ENCODE measurements at regions not wholly inside any gene's neighbourhood (a gene's known extent, or its start where the extent isn't known, plus 50 kb on each side); places are given as distances from the start of the nearest gene placed in this dataset.
"Not testable (repeated sequence)": the region's sequence is repeated elsewhere in the genome, so short reads cannot be mapped to it uniquely, and the experiment has no call there.

DNA sequence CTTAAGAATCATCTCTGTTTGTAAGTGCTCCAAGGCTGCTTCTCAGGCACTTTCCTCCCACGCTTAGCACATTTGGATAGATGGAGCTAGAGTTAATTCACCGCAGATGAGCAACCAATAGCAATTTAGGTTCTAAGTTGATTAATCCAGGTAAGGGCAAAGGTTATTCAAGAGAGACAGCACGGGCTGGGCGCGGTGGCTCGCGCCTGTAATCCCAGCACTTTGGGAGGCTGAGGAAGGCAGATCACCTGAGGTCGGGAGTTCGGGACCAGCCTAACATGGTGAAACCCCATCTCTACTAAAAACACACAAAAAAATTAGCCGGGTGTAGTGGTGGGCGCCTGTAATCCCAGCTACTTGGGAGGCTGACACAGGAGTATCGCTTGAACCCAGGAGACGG is 54.5 kb upstream of the UNC13C start:
- in situ Hi-C loops (cut with HindIII; ENCODE audit: low pct_ligation_motif_present, low sequenced_read_pairs); H3K4me3 ChIP-seq (ENCODE audit: low read depth, low read length); H3K27me3 ChIP-seq (replicated peaks); H3K27ac ChIP-seq; DNase-seq; H3K36me3 ChIP-seq (replicated peaks): not testable (repeated sequence)

DNA sequence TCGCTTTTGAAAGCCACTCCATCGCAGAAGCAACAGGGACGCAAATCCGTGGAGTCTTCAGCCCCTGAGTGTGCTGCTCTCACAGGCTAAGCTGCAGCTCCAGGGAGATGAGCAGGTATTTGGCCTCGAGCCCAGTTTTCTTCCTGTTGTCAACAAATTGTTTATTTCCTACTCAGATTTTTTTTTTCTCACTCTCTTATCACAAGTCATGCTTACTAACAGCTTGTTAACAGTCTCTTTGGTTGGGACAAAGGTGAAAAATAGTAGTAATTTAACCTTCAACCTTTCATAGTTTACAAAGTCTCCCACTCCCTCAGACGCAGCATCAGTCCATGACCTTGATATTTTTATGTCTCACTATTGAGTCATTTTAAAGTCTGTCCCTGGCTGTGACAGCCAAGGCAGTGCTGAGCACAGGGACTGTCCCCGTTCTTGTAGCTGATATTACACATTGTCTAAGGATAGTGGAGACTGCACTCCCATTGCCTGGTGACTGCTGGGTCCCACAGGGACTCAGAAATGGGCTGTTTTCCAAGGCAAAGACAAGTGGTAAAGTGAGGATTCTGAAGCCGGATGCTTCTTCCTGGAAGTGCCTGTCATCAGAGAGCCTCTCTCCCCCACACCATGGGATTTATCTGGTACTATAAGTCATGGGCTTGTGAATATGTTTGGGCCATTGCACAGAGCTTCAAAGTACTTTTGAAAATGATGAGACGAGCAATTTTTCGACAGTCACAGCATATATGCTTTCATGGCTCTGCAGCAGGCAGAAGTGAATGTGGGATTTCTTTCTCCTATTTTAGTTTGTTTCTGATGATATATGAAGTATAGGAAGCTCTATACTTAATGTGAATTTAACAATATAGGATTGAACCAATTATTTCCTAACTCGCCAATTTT is 59.8 kb upstream of the UNC13C start:
- no peaks in the 10 kb centered on the region for H3K27me3 ChIP-seq (replicated peaks)
- no peak for DNase-seq

DNA sequence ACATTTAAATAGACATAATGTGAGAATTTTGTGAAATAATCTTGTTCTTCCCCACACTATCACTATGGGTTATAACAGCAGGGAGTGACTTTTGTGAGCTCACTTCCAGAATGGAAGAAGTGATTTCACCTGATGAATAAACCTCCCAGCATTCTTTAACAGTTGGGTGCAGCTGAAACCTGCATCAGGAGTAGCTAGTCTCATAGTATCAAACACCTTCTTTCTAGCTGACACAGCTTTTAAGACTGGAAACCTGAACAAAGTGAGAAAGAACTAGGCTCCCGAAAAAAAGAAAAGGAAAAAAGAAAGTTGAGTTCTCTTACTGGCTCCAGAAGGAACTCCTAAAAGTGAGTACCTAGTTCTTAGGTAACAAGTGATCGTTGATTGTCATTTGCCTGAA is 61.1 kb upstream of the UNC13C start:
- TF ChIP-seq, protein P1, sequence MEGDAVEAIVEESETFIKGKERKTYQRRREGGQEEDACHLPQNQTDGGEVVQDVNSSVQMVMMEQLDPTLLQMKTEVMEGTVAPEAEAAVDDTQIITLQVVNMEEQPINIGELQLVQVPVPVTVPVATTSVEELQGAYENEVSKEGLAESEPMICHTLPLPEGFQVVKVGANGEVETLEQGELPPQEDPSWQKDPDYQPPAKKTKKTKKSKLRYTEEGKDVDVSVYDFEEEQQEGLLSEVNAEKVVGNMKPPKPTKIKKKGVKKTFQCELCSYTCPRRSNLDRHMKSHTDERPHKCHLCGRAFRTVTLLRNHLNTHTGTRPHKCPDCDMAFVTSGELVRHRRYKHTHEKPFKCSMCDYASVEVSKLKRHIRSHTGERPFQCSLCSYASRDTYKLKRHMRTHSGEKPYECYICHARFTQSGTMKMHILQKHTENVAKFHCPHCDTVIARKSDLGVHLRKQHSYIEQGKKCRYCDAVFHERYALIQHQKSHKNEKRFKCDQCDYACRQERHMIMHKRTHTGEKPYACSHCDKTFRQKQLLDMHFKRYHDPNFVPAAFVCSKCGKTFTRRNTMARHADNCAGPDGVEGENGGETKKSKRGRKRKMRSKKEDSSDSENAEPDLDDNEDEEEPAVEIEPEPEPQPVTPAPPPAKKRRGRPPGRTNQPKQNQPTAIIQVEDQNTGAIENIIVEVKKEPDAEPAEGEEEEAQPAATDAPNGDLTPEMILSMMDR (IDR thresholded peaks at IDR 0.05; ENCODE audit: low read depth, low read length, missing control alignments): no peak
- in situ Hi-C loops (cut with HindIII; ENCODE audit: low pct_ligation_motif_present, low sequenced_read_pairs): no loop called here

More for the DNA sequence above, 59.8 kb upstream of the UNC13C start:
- in situ Hi-C loops (cut with HindIII; ENCODE audit: low pct_ligation_motif_present, low sequenced_read_pairs): no loop called here
- Histone ChIP-seq H3K4me3 (ENCODE audit: low read depth, low read length) (no peak overlapping the region), H3K27ac (no peak overlapping the region), H3K36me3 (replicated peaks) (no peaks in the 10 kb centered on the region)
- TF ChIP-seq, protein P1 (IDR thresholded peaks at IDR 0.05; ENCODE audit: low read depth, low read length, missing control alignments): no peak

DNA sequence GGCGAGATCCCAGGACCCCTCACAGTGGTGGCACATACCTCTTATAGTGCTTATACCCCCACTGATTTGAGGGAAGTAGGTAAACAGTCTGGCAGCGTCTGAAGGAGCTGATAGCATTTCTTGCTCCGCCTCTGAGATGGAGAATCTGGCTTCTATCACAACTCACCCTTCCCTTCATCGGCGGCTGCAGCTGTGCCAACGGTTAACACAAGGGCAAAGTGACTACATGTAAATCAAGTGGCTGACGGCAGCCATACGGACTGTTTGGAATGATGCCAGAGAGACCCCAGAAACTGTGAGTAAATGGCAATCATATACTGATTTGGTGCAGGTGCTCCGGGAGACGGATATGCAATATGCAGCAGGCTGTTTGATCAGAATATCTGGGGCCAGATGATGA is 66.8 kb upstream of the UNC13C start:
- DNase-seq: no peak
- Histone ChIP-seq H3K36me3 (replicated peaks) (no peaks in the 10 kb centered on the region), H3K27me3 (replicated peaks) (no peaks in the 10 kb centered on the region), H3K27ac (no peak overlapping the region), H3K4me3 (ENCODE audit: low read depth, low read length) (no peak overlapping the region)
- TF ChIP-seq, protein P1 (IDR thresholded peaks at IDR 0.05; ENCODE audit: low read depth, low read length, missing control alignments): no peak
- in situ Hi-C loops (cut with HindIII; ENCODE audit: low pct_ligation_motif_present, low sequenced_read_pairs): no loop called here

More for the DNA sequence above, 61.1 kb upstream of the UNC13C start:
- H3K27ac ChIP-seq: no peak overlapping the region
- H3K27me3 ChIP-seq (replicated peaks): no peaks in the 10 kb centered on the region
- no peak overlapping the region for H3K4me3 ChIP-seq (ENCODE audit: low read depth, low read length)
- no peak for DNase-seq
- H3K36me3 ChIP-seq (replicated peaks): no peaks in the 10 kb centered on the region

DNA sequence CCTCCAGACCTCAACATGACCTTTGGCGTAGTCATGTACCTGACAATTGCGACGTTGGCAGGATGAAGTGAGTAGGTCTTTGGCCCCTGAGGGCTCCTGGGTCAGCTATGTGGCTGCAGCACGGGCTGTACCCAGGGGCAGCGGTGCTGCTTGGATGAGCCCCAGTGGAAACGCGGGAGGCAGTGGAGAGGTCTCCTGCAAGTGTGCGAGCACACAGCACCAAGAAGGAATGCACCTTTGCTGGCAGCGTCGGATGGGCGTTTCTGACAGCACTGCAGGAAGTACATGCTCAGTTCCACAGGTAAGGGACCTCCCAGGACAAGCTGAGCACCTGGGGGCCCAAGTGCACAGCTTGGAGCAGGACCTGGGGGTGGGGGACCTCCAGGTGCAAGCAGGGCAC is 67.4 kb upstream of the UNC13C start:
- H3K27ac ChIP-seq: no peak overlapping the region
- in situ Hi-C loops (cut with HindIII; ENCODE audit: low pct_ligation_motif_present, low sequenced_read_pairs): no loop called here
- H3K4me3 ChIP-seq (ENCODE audit: low read depth, low read length): no peak overlapping the region
- H3K36me3 ChIP-seq (replicated peaks): no peaks in the 10 kb centered on the region
- TF ChIP-seq, protein P1 (IDR thresholded peaks at IDR 0.05; ENCODE audit: low read depth, low read length, missing control alignments): no peak
- H3K27me3 ChIP-seq (replicated peaks): no peaks in the 10 kb centered on the region
- DNase-seq: no peak

DNA sequence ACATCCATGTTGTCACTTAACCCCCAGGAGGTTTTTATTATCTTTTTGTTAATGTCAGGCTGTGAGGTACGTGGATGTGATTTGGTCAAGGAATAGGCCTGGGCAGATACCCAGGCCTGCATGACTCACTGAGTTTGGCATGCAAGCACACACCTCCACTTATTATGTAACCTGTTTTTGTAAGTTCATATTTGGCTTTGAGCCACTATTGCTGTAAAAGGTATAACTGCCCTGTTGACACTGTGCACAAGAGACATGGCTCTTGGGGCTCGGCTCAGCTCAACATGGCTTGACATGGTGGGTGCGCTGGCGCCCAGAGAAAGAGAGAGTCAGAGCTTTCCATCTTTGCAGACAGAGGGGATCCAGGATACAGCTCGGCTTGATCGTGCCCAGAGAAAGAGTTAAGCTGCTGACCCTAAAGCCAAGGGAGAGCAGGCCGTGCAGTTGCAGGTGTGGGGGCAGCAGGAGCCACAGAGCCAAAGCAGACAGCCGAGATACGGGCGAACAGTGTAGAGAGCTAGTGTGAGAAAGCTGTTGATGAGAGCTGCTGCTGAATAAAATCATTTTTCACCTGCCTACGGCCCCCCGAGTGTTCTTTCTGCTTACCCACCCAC is 67.9 kb upstream of the UNC13C start:
- TF ChIP-seq, protein P1 (IDR thresholded peaks at IDR 0.05; ENCODE audit: low read depth, low read length, missing control alignments): no peak
- H3K4me3 ChIP-seq (ENCODE audit: low read depth, low read length): no peak overlapping the region
- no peaks in the 10 kb centered on the region for H3K27me3 ChIP-seq (replicated peaks)
- DNase-seq: no peak
- no peak overlapping the region for H3K27ac ChIP-seq
- in situ Hi-C loops (cut with HindIII; ENCODE audit: low pct_ligation_motif_present, low sequenced_read_pairs): no loop called here
- no peaks in the 10 kb centered on the region for H3K36me3 ChIP-seq (replicated peaks)
